Ecto neural progenitor cell (in vitro differentiated cells): ENCODE measurements at regions not wholly inside any gene's neighbourhood (a gene's known extent, or its start where the extent isn't known, plus 50 kb on each side); places are given as distances from the start of the nearest gene placed in this dataset.

Experiments
- DNase-seq: peaks from one replicate; pipeline ENCODE4 v3.0.0-alpha.2; 2018; ENCODE audit warnings: low spot score

GRCh38 chr11:30155428-30155827 lies 75.4 kb upstream of the FSHB start:
- no peak for DNase-seq

- DNase-seq, result no peak
Observed at GRCh38 chr11:30159546-30159945, 71.3 kb upstream of the FSHB start.

GRCh38 chr11:30165652-30166051 lies 65.2 kb upstream of the FSHB start:
- no peak for DNase-seq

- DNase-seq, result no peak
Observed at GRCh38 chr11:30171661-30172060, 59.2 kb upstream of the FSHB start.

- no peak for DNase-seq
Observed at GRCh38 chr11:30172158-30172557, 58.7 kb upstream of the FSHB start.

- peak; percentile 47 for DNase-seq
Observed at GRCh38 chr11:30172883-30173311, 57.9 kb upstream of the FSHB start.

GRCh38 chr11:30174265-30175020 lies 56.4 kb upstream of the FSHB start:
- DNase-seq, result no peak
